CD14-positive monocyte (primary cell): ENCODE measurements at regions not wholly inside any gene's neighbourhood (a gene's known extent, or its start where the extent isn't known, plus 50 kb on each side); places are given as distances from the start of the nearest gene placed in this dataset.

Experiments
- DNase-seq, 3 donors: peaks; one replicate each; pipeline ENCODE4 v3.0.0-alpha.2; 2011 to 2022
- H2AFZ ChIP-seq: 2 replicates; pipeline ENCODE4 v1.6.0; 2012; ENCODE audit warnings: mild to moderate bottlenecking, low read depth, low read length, inconsistent platforms; ENCODE audit not compliant: insufficient read depth, poor library complexity, severe bottlenecking
- H3K27ac ChIP-seq, 2 donors: 1 replicate in 1 of 2; 2 replicates in 1 of 2; pipeline ENCODE4 v1.5.1; 2012 to 2013; ENCODE audit warnings: low read length in 2 of 2, control low read depth in 1 of 2, inconsistent platforms in 1 of 2, low read depth in 1 of 2, mild to moderate bottlenecking in 1 of 2
- H3K27me3 ChIP-seq, 2 donors: one replicate each; pipeline versions ENCODE4 v1.6.0 to v1.6.1; 2011 to 2013; ENCODE audit warnings: low read length in 2 of 2; ENCODE audit not compliant: control insufficient read depth in 2 of 2, insufficient read depth in 2 of 2
- H3K36me3 ChIP-seq, 2 donors: replicated peaks in 1 of 2; 1 replicate in 1 of 2; 2 replicates in 1 of 2; pipeline versions ENCODE4 v1.5.1 to v1.6.1; 2012 to 2013; ENCODE audit warnings: low read length in 2 of 2, control low read depth in 1 of 2, inconsistent platforms in 1 of 2, mild to moderate bottlenecking in 1 of 2; ENCODE audit not compliant: insufficient read depth in 2 of 2, control insufficient read depth in 1 of 2
- H3K4me1 ChIP-seq, 2 donors: 1 replicate in 1 of 2; 2 replicates in 1 of 2; pipeline versions ENCODE4 v1.5.1 to v1.6.1; 2012 to 2013; ENCODE audit warnings: low read length in 2 of 2, control low read depth in 1 of 2, inconsistent platforms in 1 of 2, mild to moderate bottlenecking in 1 of 2, moderate library complexity in 1 of 2; ENCODE audit not compliant: insufficient read depth in 2 of 2, control insufficient read depth in 1 of 2
- H3K4me2 ChIP-seq: replicated peaks from 2 replicates; pipeline ENCODE3; 2012; ENCODE audit warnings: low read length, moderate library complexity, mild to moderate bottlenecking; ENCODE audit not compliant: poor library complexity, severe bottlenecking; ENCODE audit errors: extremely low read depth
- H3K4me3 ChIP-seq, 3 experiments: fragments of 200-600 bp in 1 of 3; sonication (generic) in 1 of 3; replicated peaks in 1 of 3; 1 replicate in 2 of 3; 2 replicates in 1 of 3; pipeline ENCODE4 v1.5.1; 2011 to 2013; ENCODE audit warnings: low read length in 3 of 3, mild to moderate bottlenecking in 3 of 3, control low read depth in 2 of 3, low read depth in 2 of 3, inconsistent platforms in 1 of 3, moderate library complexity in 1 of 3
- H3K79me2 ChIP-seq: 2 replicates; pipeline ENCODE4 v1.6.0; 2012; ENCODE audit warnings: mild to moderate bottlenecking, control low read depth, inconsistent platforms, low read length, moderate library complexity; ENCODE audit not compliant: insufficient read depth
- H3K9ac ChIP-seq: 2 replicates; pipeline ENCODE4 v1.6.0; 2017; ENCODE audit warnings: low read length, mild to moderate bottlenecking; ENCODE audit not compliant: insufficient read depth, poor library complexity, severe bottlenecking
- H3K9me3 ChIP-seq, 2 donors: replicated peaks in 1 of 2; 1 replicate in 1 of 2; 2 replicates in 1 of 2; pipeline versions ENCODE4 v1.5.1 to v1.6.1; 2012 to 2013; ENCODE audit warnings: low read length in 2 of 2, control low read depth in 1 of 2; ENCODE audit not compliant: control insufficient read depth in 1 of 2, insufficient read depth in 1 of 2
- H4K20me1 ChIP-seq: 2 replicates; pipeline ENCODE4 v1.6.0; 2012; ENCODE audit warnings: mild to moderate bottlenecking, low read length, control low read depth, moderate library complexity; ENCODE audit not compliant: insufficient read depth
- H3K27ac Mint-ChIP-seq, 7 donors: one replicate each; pipeline ENCODE4 v1.8.0; 2020; ENCODE audit warnings: mild to moderate bottlenecking in 7 of 7, mixed read lengths in 7 of 7, moderate library complexity in 6 of 7, inconsistent platforms in 2 of 7
- H3K27me3 Mint-ChIP-seq, 3 donors: one replicate each; pipeline ENCODE4 v1.8.0; 2021 to 2022; ENCODE audit warnings: low read depth in 3 of 3, mild to moderate bottlenecking in 3 of 3, mixed read lengths in 3 of 3, moderate library complexity in 3 of 3, inconsistent platforms in 1 of 3
- H3K36me3 Mint-ChIP-seq, 2 donors: one replicate each; pipeline ENCODE4 v1.8.0; 2020; ENCODE audit warnings: mixed read lengths in 2 of 2, inconsistent platforms in 1 of 2, mild to moderate bottlenecking in 1 of 2
- H3K4me1 Mint-ChIP-seq: one replicate; pipeline ENCODE4 v1.8.0; 2020; ENCODE audit warnings: mild to moderate bottlenecking, mixed read lengths
- H3K4me3 Mint-ChIP-seq, 2 donors: one replicate each; pipeline ENCODE4 v1.8.0; 2020; ENCODE audit warnings: mild to moderate bottlenecking in 2 of 2, mixed read lengths in 2 of 2, moderate library complexity in 1 of 2
- H3K9me3 Mint-ChIP-seq, 7 donors: one replicate each; pipeline ENCODE4 v1.8.0; 2020 to 2022; ENCODE audit warnings: mixed read lengths in 7 of 7, mild to moderate bottlenecking in 6 of 7, moderate library complexity in 6 of 7, inconsistent platforms in 2 of 7
- CTCF ChIP-seq: fragments of 200-600 bp; IDR thresholded peaks from one replicate; pipeline ENCODE4 v1.8.0; 2022; ENCODE audit warnings: antibody characterized with exemption, mild to moderate bottlenecking
- WGBS: methylation state at CpG from one replicate; pipeline ENCODE4 v1.1.5; 2013; ENCODE audit warnings: missing lambda C conversion rate; ENCODE audit not compliant: insufficient coverage; 5-methylcytosine and 5-hydroxymethylcytosine counted together
- intact Hi-C, 2 donors: fragments of 100-400 bp; cut with micrococcal nuclease; formaldehyde crosslinking; loops; one replicate each; pipeline versions ENCODE4 v1.15.0 to v1.15.1; 2023

- Histone ChIP-seq H3K4me3 (no peak overlapping the region), H3K4me1 (no peaks in the 10 kb centered on the region), H3K36me3 (no peaks in the 10 kb centered on the region), H3K79me2 (no peaks in the 10 kb centered on the region), H4K20me1 (no peaks in the 10 kb centered on the region), H3K9me3 (no peaks in the 10 kb centered on the region), H2AFZ (no peak overlapping the region), H3K9ac (no peak overlapping the region), H3K27ac (no peak overlapping the region), H3K27me3 (no peaks in the 10 kb centered on the region), H3K4me2 (no peak overlapping the region)
- no peak overlapping the region for H3K27ac Mint-ChIP-seq
- H3K4me1 Mint-ChIP-seq = no peaks in the 10 kb centered on the region
- H3K36me3 Mint-ChIP-seq = no peaks in the 10 kb centered on the region
- TF ChIP-seq CTCF = no peak
- H3K4me3 Mint-ChIP-seq = no peak overlapping the region
- intact Hi-C loops = no loop called here
- no peak for DNase-seq
- WGBS = no CpG with 5 or more reads among the region's 2 CpGs
- peaks cover 0 to 2% (median 0%) of the 10 kb centered on the region in 3 donors for H3K27me3 Mint-ChIP-seq
- peaks cover 0 to 9% (median 7%) of the 10 kb centered on the region in 7 donors for H3K9me3 Mint-ChIP-seq
These were observed 338.2 kb downstream of the TLE1 start for GRCh38 chr9:81351166-81351565.

GRCh38 chr9:81344366-81344765 lies 345.0 kb downstream of the TLE1 start:
- no peaks in the 10 kb centered on the region for H3K36me3 ChIP-seq
- intact Hi-C loops = no loop called here
- peaks cover 0 to 4% of the 10 kb centered on the region in 2 donors for H3K9me3 ChIP-seq
- H3K4me2 ChIP-seq = no peak overlapping the region
- TF ChIP-seq CTCF = no peak
- H3K4me1 ChIP-seq = no peaks in the 10 kb centered on the region
- no peaks in the 10 kb centered on the region for H3K79me2 ChIP-seq
- H3K36me3 Mint-ChIP-seq = no peaks in the 10 kb centered on the region
- H3K27me3 ChIP-seq = no peaks in the 10 kb centered on the region
- H3K27ac Mint-ChIP-seq = no peak overlapping the region
- no peak overlapping the region for H3K4me3 ChIP-seq
- WGBS = 100% methylated on average over 2 of the region's 3 CpGs
- no peak overlapping the region for H3K9ac ChIP-seq
- H3K9me3 Mint-ChIP-seq = peaks cover 0 to 16% (median 7%) of the 10 kb centered on the region in 7 donors
- no peak overlapping the region for H3K27ac ChIP-seq
- H4K20me1 ChIP-seq = no peaks in the 10 kb centered on the region
- no peak for DNase-seq
- no peaks in the 10 kb centered on the region for H3K27me3 Mint-ChIP-seq
- no peak overlapping the region for H2AFZ ChIP-seq
- no peaks in the 10 kb centered on the region for H3K4me1 Mint-ChIP-seq
- no peak overlapping the region for H3K4me3 Mint-ChIP-seq
